HL-60 (cell line): ENCODE measurements at regions not wholly inside any gene's neighbourhood (a gene's known extent, or its start where the extent isn't known, plus 50 kb on each side); places are given as distances from the start of the nearest gene placed in this dataset.

Experiments used
- GABPA ChIP-seq: IDR thresholded peaks from 2 replicates; pipeline ENCODE4 v1.6.1; 2012; ENCODE audit warnings: low read depth
- POLR2AphosphoS5 ChIP-seq: IDR thresholded peaks from 2 replicates; pipeline ENCODE4 v1.6.1; 2012; ENCODE audit warnings: low read depth
- SPI1 ChIP-seq: IDR thresholded peaks from 2 replicates; pipeline ENCODE4 v1.6.1; 2012; ENCODE audit warnings: low read depth, mild to moderate bottlenecking, borderline replicate concordance
- TF ChIP-seq, protein P1 (sequence below): IDR thresholded peaks from one replicate; pipeline ENCODE4 v1.5.1; 2011; ENCODE audit warnings: low read length, control low read depth, inconsistent platforms; ENCODE audit not compliant: insufficient read depth
- TF ChIP-seq, protein P2 (sequence below): IDR thresholded peaks from 2 replicates; pipeline ENCODE4 v1.6.1; 2012; ENCODE audit warnings: low read depth; ENCODE audit not compliant: insufficient replicate concordance

DNA sequence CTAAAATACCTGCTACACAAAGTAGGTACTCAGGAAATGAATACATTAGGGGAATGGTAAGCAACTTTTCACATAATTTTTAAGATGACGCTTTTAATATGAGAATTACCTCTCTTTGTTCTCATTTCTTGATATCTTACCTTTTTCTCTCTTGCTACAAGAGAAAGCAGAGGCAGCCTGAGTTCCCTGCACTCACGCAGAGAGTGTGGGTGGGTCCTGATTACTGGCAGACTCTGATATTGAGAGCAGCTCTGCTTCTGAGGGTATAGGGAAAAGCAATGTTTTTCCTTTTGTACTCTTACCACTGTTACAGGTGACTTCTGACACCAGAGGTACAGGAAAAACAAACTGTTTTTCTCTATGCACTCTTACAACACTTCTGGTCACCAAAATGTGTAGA lies 420.2 kb upstream of the TMTC1 start:
- TF ChIP-seq, protein P1, sequence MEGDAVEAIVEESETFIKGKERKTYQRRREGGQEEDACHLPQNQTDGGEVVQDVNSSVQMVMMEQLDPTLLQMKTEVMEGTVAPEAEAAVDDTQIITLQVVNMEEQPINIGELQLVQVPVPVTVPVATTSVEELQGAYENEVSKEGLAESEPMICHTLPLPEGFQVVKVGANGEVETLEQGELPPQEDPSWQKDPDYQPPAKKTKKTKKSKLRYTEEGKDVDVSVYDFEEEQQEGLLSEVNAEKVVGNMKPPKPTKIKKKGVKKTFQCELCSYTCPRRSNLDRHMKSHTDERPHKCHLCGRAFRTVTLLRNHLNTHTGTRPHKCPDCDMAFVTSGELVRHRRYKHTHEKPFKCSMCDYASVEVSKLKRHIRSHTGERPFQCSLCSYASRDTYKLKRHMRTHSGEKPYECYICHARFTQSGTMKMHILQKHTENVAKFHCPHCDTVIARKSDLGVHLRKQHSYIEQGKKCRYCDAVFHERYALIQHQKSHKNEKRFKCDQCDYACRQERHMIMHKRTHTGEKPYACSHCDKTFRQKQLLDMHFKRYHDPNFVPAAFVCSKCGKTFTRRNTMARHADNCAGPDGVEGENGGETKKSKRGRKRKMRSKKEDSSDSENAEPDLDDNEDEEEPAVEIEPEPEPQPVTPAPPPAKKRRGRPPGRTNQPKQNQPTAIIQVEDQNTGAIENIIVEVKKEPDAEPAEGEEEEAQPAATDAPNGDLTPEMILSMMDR, result no peak
- TF ChIP-seq POLR2AphosphoS5 (no peak), GABPA (no peak), SPI1 (no peak)
- TF ChIP-seq, protein P2, sequence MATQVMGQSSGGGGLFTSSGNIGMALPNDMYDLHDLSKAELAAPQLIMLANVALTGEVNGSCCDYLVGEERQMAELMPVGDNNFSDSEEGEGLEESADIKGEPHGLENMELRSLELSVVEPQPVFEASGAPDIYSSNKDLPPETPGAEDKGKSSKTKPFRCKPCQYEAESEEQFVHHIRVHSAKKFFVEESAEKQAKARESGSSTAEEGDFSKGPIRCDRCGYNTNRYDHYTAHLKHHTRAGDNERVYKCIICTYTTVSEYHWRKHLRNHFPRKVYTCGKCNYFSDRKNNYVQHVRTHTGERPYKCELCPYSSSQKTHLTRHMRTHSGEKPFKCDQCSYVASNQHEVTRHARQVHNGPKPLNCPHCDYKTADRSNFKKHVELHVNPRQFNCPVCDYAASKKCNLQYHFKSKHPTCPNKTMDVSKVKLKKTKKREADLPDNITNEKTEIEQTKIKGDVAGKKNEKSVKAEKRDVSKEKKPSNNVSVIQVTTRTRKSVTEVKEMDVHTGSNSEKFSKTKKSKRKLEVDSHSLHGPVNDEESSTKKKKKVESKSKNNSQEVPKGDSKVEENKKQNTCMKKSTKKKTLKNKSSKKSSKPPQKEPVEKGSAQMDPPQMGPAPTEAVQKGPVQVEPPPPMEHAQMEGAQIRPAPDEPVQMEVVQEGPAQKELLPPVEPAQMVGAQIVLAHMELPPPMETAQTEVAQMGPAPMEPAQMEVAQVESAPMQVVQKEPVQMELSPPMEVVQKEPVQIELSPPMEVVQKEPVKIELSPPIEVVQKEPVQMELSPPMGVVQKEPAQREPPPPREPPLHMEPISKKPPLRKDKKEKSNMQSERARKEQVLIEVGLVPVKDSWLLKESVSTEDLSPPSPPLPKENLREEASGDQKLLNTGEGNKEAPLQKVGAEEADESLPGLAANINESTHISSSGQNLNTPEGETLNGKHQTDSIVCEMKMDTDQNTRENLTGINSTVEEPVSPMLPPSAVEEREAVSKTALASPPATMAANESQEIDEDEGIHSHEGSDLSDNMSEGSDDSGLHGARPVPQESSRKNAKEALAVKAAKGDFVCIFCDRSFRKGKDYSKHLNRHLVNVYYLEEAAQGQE, result no peak
